HG03520 (cell line): ENCODE measurements at regions not wholly inside any gene's neighbourhood (a gene's known extent, or its start where the extent isn't known, plus 50 kb on each side); places are given as distances from the start of the nearest gene placed in this dataset.
"Not testable (repeated sequence)": the region's sequence is repeated elsewhere in the genome, so short reads cannot be mapped to it uniquely, and the experiment has no call there.

ENCODE experiments used
- ATAC-seq: cut with Tn5 transposase; IDR thresholded peaks from one replicate; pipeline ENCODE4 v1.9.1; 2021; ENCODE audit warnings: mild to moderate bottlenecking, moderate library complexity; ENCODE audit not compliant: unreplicated experiment

GRCh38 chrX:43188296-43188695, 410.3 kb upstream of the PPP1R2C start:
- no peak for ATAC-seq

- no peak for ATAC-seq
These were observed 433.6 kb upstream of the PPP1R2C start for GRCh38 chrX:43211570-43211969.

- ATAC-seq: no peak
These were observed 437.9 kb upstream of the MAOA start for GRCh38 chrX:43218198-43218597.

- no peak for ATAC-seq
These were observed 431.6 kb upstream of the MAOA start for GRCh38 chrX:43224496-43224895.

- no peak for ATAC-seq
These were observed 430.3 kb upstream of the MAOA start for GRCh38 chrX:43225626-43226328.

GRCh38 chrX:43238461-43238945, 417.6 kb upstream of the MAOA start:
- no peak for ATAC-seq

- ATAC-seq: no peak
These were observed 416.7 kb upstream of the MAOA start for GRCh38 chrX:43239356-43239755.

- no peak for ATAC-seq
These were observed 400.5 kb upstream of the MAOA start for GRCh38 chrX:43255596-43255995.

- ATAC-seq: no peak
These were observed 389.6 kb upstream of the MAOA start for GRCh38 chrX:43266487-43266886.

GRCh38 chrX:43267652-43268051, 388.4 kb upstream of the MAOA start:
- no peak for ATAC-seq

- ATAC-seq: no peak
These were observed 386.9 kb upstream of the MAOA start for GRCh38 chrX:43269201-43269600.

GRCh38 chrX:43277879-43278278, 378.2 kb upstream of the MAOA start:
- no peak for ATAC-seq

- no peak for ATAC-seq
These were observed 377.7 kb upstream of the MAOA start for GRCh38 chrX:43278440-43278839.

GRCh38 chrX:43279341-43279808, 376.7 kb upstream of the MAOA start:
- ATAC-seq: no peak

- no peak for ATAC-seq
These were observed 372.9 kb upstream of the MAOA start for GRCh38 chrX:43283187-43283586.

GRCh38 chrX:43311625-43312024, 344.5 kb upstream of the MAOA start:
- not testable (repeated sequence) for ATAC-seq

- ATAC-seq: no peak
These were observed 343.1 kb upstream of the MAOA start for GRCh38 chrX:43313035-43313434.

GRCh38 chrX:43314525-43314924, 341.6 kb upstream of the MAOA start:
- no peak for ATAC-seq

GRCh38 chrX:43315622-43316021, 340.5 kb upstream of the MAOA start:
- no peak for ATAC-seq

- ATAC-seq: no peak
These were observed 340.0 kb upstream of the MAOA start for GRCh38 chrX:43316146-43316545.

GRCh38 chrX:43317378-43317777, 338.7 kb upstream of the MAOA start:
- no peak for ATAC-seq

- no peak for ATAC-seq
These were observed 327.6 kb upstream of the MAOA start for GRCh38 chrX:43328358-43328946.

- ATAC-seq: no peak
These were observed 322.6 kb upstream of the MAOA start for GRCh38 chrX:43333543-43333942.
